ENCODE measurements at regions not wholly inside any gene's neighbourhood (a gene's known extent, or its start where the extent isn't known, plus 50 kb on each side); places are given as distances from the start of the nearest gene placed in this dataset.

GRCh38 chr6:16003197-16003491 is 125.7 kb upstream of the MYLIP start:
- H3K4me2 ChIP-seq: no peak overlapping the region
- H4K20me1 ChIP-seq (replicated peaks; ENCODE audit: insufficient read depth): no peaks in the 10 kb centered on the region
- no peak overlapping the region for H3K27ac ChIP-seq (ENCODE audit: low read depth)
- no peaks in the 10 kb centered on the region for H3K79me2 ChIP-seq (replicated peaks; ENCODE audit: insufficient read depth)
- no peaks in the 10 kb centered on the region for H3K27me3 ChIP-seq (ENCODE audit: insufficient read depth)
- H3K27me3 Mint-ChIP-seq (ENCODE audit: insufficient read depth, low read depth, poor library complexity): no peaks in the 10 kb centered on the region
- H3K4me1 ChIP-seq (ENCODE audit: insufficient read depth): peaks cover 5% of the 10 kb centered on the region; the same call in 1 of the 2 replicates
- no peak for ATAC-seq
- TF ChIP-seq CTCF (conservative IDR thresholded peaks at IDR 0.05; ENCODE audit: low read depth in 2 of 2) (no peak), ETS1 (IDR thresholded peaks at IDR 0.05) (no peak), ZNF114 (CRISPR knock-in tag; IDR thresholded peaks at IDR 0.05) (no peak), EZH2phosphoT487 (IDR thresholded peaks at IDR 0.05; ENCODE audit: unreplicated experiment) (no peak), EZH2 (IDR thresholded peaks at IDR 0.05; ENCODE audit: low read depth, unreplicated experiment) (no peak)
- no peaks in the 10 kb centered on the region for H3F3A ChIP-seq (replicated peaks; ENCODE audit: low read depth)
- no peak overlapping the region for H3K4me3 ChIP-seq
- peaks cover 11% of the 10 kb centered on the region for H3K4me1 Mint-ChIP-seq
- no peaks in the 10 kb centered on the region for H3K36me3 ChIP-seq (ENCODE audit: insufficient read depth)
- no peaks in the 10 kb centered on the region for H3K36me3 Mint-ChIP-seq (ENCODE audit: low read depth)
- no peak for DNase-seq (ENCODE audit: low spot score)
- no peak overlapping the region for H3K4me3 Mint-ChIP-seq
- H2AFZ ChIP-seq: no peak overlapping the region
- 0 out of 2 replicates have a peak, but pooled peaks cover 10% of the 10 kb centered on the region for H3K9me2 ChIP-seq (ENCODE audit: insufficient read depth)
- H3K27ac Mint-ChIP-seq: no peak overlapping the region
- no peaks in the 10 kb centered on the region for H3K9me3 Mint-ChIP-seq

- ATAC-seq: no peak
- Mint-ChIP-seq H3K27ac (no peak overlapping the region), H3K4me3 (no peak overlapping the region), H3K36me3 (ENCODE audit: low read depth) (no peaks in the 10 kb centered on the region), H3K9me3 (no peaks in the 10 kb centered on the region), H3K4me1 (peaks cover 17% of the 10 kb centered on the region), H3K27me3 (ENCODE audit: insufficient read depth, low read depth, poor library complexity) (no peaks in the 10 kb centered on the region)
- H3K4me3 ChIP-seq: no peak overlapping the region
- no peak for DNase-seq (ENCODE audit: low spot score)
- H3K4me2 ChIP-seq: no peak overlapping the region
- H3K36me3 ChIP-seq (ENCODE audit: insufficient read depth): no peaks in the 10 kb centered on the region
- no peaks in the 10 kb centered on the region for H3K79me2 ChIP-seq (replicated peaks; ENCODE audit: insufficient read depth)
- H3K27me3 ChIP-seq (ENCODE audit: insufficient read depth): no peaks in the 10 kb centered on the region
- no peak overlapping the region for H3K27ac ChIP-seq (ENCODE audit: low read depth)
- no peak overlapping the region for H2AFZ ChIP-seq
- H3K9me2 ChIP-seq (ENCODE audit: insufficient read depth): 0 out of 2 replicates have a peak, but pooled peaks cover 10% of the 10 kb centered on the region
- H4K20me1 ChIP-seq (replicated peaks; ENCODE audit: insufficient read depth): no peaks in the 10 kb centered on the region
- H3K4me1 ChIP-seq (ENCODE audit: insufficient read depth): peaks cover 10% of the 10 kb centered on the region; the same call in 1 of the 2 replicates
- TF ChIP-seq EZH2 (IDR thresholded peaks at IDR 0.05; ENCODE audit: low read depth, unreplicated experiment): no peak
- TF ChIP-seq NANOG (IDR thresholded peaks at IDR 0.05; ENCODE audit: borderline replicate concordance): no peak
- TF ChIP-seq ZNF331 (CRISPR knock-in tag; IDR thresholded peaks at IDR 0.05; ENCODE audit: low read depth): no peak
- no peaks in the 10 kb centered on the region for H3F3A ChIP-seq (replicated peaks; ENCODE audit: low read depth)
Observed at GRCh38 chr6:16002332-16003196, 126.3 kb upstream of the MYLIP start.
